GM18526 (cell line): ENCODE measurements at regions not wholly inside any gene's neighbourhood (a gene's known extent, or its start where the extent isn't known, plus 50 kb on each side); places are given as distances from the start of the nearest gene placed in this dataset.

Experiments used
- POLR2A ChIP-seq: IDR thresholded peaks from 3 replicates; pipeline ENCODE4 v1.6.1; 2011; ENCODE audit not compliant: insufficient read length; ENCODE audit errors: extremely low read depth

DNA sequence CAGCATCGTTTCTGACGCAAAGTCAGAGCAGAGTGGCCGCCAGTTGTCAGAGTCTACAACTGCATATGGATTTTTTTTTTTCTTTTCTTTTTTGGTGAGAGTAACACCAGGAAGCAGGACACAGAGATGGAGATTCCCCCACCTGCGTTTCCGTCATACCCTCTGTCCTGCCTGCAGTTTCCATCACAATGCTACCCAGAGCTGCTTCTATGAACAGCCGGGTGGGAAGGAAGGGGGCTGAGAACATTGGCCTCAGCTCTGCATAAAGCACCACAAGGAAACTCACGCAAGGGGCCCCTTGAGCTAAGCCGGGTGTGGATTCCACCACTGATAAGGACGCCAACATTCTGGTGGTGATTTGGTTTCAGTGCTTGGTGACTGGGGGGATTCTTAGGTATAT is 183.5 kb upstream of the AFDN start:
- TF ChIP-seq POLR2A: no peak

DNA sequence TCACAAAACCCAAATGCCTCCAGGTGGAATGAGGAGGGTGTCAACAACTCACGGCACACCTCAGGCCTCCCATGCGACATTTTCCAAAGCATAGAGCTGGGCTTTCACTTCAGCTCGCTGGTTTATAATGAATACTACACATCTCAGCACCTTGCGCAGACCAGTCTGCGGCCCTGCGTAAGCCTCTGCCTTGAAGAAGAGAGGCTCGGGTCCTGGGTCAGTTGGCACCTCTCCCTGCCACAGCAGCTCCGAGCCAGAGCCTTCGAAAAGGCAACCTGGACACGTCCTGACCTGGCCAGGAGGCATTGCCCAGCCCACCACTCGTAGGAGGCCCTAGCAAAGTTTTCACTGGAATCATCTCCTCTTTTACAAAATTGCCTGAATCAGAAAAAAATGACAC is 183.0 kb upstream of the AFDN start:
- TF ChIP-seq POLR2A: no peak

DNA sequence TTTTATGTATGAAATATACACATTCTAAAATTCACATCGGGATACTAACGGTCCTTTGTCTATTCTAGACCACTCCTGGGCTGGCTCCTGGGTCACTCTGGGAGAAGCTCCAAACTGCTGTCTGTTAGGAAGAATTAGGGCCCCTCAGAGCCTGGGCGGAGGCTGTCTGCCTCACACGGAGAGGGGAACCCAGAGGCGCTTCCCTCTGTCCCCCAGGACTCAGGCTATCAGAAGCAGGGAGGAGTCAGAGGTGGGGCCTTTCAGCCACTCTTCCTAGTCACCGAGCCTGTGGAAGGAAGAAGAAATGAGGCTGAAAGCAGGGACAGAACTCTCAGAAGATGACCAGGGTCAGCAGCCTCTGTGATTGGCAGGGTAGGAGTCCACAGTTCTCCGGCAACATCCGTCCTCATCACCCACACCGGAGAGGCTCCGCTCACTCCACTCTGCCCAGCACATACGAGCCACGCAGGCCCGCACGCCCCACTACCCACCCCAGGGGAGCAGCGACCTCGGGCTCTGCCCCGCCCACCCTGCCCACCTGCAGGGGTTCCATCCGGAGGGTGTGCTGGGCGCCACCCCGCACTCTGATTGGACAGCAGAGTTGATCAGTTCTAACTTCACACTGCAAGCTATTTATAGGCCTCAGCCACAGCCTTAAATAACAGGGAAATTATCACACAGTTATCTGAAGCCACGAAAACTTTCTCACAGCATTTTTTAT is 182.1 kb upstream of the AFDN start:
- no peak for TF ChIP-seq POLR2A

DNA sequence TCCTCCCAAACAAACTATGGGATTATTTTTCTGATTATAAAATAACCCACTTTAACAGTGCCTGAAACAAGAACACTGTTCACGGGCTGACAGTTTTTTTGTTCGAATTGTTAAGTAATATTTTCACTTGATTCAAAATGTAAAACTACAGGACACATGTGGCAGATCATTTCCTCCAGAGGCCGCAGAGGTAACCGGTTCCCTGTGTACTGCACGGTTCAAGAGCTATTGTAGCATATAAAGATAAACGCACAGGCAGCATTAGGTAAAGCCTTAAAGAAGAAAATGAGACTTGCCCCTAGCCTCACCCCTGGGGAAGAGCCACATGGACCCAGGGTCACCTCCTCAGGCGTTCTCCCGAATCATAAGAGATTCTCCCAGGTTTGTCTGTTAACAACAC is 181.3 kb upstream of the AFDN start:
- no peak for TF ChIP-seq POLR2A

DNA sequence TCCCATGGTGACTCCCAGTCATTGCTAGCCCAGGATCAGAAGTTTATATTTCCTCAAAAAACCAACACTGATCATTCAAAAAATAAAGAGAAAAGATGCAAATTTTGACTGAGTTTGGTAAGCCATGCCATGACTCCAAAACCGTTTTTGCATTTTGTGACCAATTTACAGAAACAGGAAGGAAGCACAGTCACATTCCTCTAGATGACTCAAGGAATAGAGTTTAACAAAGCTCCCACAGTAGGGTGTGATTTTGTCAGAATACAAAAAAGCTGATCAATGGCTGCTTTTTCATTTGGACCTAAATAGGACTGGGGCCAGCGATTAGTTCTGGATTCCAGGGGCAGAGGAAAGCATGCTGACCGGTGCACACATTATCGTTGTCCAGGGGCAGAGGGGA is 179.4 kb upstream of the AFDN start:
- TF ChIP-seq POLR2A: no peak

DNA sequence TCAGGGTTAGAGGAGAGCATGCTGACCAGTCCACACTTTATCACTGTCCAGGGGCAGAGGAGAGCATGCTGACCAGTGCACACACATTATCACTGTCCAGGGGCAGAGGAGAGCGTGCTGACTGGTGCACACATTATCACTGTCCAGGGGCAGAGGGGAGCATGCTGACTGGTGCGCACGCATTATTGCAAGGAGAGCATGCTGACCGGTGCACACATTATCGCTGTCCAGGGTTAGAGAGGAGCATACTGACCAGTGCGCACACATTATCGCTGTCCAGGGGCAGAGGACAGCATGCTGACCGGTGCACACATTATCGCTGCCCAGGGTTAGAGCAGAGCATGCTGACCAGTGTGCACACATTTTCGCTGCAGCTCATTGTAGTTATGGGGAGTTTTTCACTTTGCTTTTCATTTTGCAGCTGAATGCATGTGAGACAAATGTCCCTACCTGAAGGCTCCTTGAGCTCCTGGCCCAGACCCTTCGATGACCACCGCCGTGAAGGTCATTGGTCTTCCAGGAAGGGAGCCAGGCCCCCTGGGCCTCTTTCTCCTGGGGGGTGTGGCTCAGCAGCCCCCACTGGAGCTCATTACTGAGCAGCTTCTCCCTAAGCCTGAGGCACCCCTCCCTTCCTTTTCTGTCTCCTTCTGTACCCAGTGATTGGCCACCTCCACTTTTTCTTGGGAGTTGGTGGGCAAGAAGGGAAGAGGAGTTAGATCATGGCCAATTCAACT is 178.8 kb upstream of the AFDN start:
- no peak for TF ChIP-seq POLR2A

DNA sequence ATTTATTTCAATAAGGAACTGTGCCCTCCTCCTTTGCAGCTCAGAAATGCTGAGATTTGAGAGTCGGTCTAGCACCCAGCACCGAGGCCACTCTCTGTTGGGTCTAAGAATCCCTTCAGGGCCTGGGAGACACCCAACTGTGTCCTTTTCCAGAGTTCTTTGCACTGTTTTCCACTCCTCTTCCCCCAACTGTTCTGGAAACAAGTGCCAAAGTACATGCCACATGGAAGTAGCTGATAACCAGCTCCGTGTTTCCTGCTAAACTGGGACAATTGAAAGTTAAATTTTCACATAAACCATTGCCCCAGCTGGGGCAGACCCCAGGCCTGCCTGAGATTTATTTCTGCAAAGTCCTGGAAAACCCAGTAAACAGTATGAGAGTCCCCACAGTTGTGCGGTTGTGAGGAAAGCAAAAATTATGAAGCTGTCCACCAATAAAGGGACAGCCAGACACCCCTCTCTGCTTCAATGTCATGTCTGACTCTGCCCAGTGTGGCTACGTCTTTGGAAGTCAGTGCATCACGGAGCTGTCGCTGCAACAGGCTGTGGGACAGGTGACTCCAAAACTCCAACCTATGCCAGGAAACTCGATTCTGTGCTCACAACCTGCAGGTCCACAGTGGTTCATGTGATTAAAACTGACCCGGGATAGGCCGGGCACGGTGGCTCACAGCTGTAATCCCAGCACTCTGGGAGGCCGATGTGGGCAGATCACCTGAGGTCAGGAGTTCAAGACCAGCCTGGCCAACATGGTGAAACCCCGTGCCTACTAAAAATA is 178.0 kb upstream of the AFDN start:
- no peak for TF ChIP-seq POLR2A

DNA sequence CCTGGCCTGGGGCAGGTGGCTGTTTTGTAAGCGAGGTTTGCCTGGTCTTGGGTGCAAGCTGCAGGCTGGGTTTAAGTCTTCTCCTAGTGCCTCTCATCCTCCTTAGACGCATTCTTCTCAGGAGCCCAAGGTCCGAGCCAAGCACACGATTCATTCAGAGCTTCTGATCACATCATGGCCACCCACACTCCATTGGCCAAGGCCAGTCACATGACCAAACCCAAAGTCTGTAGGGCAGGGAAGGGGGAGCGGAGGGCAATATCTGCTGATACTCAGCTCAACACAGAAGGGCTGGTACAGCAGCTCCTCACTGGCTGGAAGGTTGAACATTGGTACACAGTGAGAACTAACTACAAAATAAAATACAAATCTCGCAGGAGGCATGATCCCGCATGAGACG is 177.2 kb upstream of the AFDN start:
- TF ChIP-seq POLR2A: no peak

DNA sequence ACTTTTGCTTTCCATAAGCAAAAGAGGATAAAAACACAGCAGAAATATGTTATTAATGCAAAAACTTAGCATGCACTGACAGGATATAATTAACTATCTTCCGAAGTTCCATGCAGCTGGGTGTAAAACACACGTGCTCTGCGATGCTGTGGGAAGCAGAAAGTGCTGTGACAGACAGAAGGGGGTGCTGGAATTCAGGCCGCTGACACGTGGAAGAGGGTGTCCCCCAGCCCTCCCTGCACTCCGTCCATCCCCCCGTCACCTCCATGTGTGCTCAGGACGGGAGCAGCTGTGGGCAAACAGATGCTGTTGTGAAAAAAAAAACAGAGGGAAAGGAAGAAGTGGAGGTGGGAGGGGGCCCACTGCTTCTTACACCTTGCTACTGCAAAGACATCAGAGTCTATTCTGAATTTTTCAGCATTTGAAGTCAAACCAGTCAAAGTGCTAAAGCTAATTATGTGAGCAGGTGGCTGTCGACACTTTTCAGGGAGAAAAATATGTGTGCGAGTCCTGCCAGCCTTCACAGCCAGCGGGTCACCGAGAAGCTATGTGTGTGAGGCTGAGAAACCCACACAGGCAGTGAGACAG is 175.9 kb upstream of the AFDN start:
- no peak for TF ChIP-seq POLR2A

DNA sequence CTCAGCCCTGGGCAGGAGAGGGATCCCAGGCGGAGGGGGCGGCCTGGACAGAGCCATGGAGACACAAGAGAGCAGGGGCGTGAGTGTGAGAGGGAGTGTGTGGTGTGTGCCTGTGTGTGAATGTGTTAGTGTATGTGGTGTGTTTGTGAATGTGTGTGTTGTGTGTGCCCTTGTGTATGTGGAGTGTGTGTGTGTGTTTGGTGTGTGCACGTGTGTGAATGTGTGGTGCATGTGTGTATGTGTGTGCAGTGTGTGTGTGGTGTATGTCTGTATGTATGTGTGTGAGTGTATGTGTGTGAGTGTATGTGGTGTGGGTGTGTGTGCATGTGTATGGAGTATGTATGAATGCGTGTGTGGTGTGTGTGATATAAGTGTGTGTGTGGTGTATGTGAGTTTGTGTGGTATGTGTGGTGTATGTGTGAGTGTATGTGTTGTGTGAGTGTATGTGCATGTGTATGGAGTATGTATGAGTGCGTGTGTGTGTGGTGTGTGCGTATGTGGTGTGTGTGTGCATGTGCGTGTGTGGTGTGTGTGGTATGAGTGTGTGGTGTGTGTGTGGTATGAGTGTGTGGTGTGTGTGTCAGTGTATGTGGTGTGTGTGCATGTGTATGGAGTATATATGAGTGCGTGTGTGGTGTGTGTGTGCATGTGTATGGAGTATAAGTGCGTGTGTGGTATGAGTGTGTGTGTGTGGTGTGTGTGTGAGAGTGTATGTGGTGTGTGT is 175.2 kb upstream of the AFDN start:
- TF ChIP-seq POLR2A: no peak

DNA sequence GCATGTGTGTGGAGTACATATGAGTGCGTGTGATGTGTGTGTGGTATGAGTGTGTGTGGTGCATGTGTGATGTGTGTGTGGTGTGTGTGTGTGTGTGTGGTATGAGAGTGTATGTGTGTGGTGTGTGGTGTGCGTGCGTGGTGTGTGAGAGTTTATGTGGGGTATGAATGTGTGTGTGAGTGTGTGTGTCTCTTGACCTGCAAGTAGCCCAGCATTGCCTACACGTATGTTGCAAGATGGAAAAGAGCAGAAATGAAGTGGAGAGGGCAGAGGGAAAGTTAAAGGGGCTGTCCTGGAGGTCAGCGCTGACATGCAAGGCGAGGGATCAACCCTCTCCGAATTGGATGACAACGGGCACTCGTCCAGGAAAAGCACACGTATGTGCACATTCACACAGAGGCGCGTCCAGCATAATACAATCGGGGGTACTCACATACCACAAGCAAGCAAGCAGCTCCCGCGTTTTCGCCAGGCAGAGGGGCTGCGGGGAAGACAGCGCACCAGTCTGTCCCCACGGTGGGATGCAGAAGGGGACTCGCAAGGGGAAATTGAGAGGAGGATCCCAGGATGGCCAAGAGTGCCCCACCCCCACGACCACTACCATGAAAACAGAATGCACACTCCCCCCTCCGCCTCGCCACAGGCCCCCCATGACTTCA is 174.5 kb upstream of the AFDN start:
- TF ChIP-seq POLR2A: no peak

DNA sequence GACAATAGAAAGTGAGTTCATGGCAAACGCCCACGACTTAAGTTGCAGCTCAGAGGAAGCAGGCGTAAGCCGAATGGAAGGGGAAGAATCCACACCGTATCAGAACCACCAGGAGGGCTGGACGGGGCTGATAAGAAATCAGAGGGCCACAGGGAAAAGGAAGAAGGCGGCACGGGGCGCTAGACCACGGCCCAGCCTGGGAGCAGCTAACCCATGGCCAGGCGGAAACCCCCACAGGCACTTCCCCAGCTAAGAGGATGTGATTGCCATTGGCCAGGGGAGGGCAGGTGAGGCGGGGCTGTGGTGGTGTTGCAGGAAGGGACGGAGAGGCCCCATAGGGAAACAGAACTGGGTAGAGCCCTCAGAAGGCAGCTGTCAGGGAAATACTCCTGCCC is 174.0 kb upstream of the AFDN start:
- no peak for TF ChIP-seq POLR2A

DNA sequence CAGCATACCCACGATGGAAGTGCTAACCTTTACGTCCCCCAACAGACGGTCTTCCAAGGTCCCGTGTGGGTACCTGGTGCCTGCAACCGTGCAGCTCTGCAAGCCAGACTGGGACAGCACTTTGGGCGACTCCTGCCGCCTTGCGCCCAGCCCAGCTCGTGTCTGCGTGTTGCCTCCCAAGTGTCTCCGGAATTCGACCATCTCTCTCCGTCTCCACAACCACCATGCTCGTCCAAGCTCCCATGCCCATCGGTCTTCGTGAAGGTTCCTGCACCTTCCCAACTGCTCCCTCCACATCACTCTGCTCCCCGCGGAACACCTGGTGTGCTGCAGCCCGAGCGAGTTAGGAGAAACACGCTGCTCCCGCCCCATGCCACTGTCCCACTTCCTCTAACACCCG is 173.2 kb upstream of the AFDN start:
- no peak for TF ChIP-seq POLR2A

DNA sequence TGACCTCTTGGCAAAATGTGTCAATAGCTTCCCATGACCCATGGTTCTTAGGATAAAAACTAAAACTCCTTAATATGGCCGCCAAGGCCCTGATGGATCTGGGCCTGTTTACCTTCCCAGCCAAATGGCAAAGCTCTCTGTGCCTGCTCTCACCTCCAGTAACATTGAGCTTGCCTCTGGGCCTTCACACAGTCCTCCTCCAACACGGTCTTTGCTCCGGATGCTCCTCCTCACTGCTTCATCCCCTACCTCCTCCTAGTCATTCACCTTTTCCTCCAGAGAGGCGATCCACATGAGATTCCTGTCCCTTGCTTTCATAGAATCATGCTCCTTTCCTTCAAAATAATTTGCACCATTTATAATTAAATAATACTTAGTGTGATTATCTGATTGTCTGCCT is 172.3 kb upstream of the AFDN start:
- TF ChIP-seq POLR2A: no peak
